Body of pancreas (tissue), 4 donors: ENCODE measurements at regions not wholly inside any gene's neighbourhood (a gene's known extent, or its start where the extent isn't known, plus 50 kb on each side); places are given as distances from the start of the nearest gene placed in this dataset.

Experiments used
- POLR2A ChIP-seq, 3 donors: fragments of 450-650 bp; IDR thresholded peaks; one replicate each; pipeline ENCODE4 v1.6.1; 2016; ENCODE audit warnings: antibody characterized with exemption in 3 of 3, mild to moderate bottlenecking in 2 of 3
- TF ChIP-seq, protein P1 (sequence below), 7 experiments: fragments of 450-650 bp in 4 of 7; fragments of 200-600 bp in 3 of 7; sonication (generic) in 3 of 7; IDR thresholded peaks; one replicate each; pipeline ENCODE4 v1.5.1; 2016 to 2019; ENCODE audit warnings: antibody characterized with exemption in 7 of 7

DNA sequence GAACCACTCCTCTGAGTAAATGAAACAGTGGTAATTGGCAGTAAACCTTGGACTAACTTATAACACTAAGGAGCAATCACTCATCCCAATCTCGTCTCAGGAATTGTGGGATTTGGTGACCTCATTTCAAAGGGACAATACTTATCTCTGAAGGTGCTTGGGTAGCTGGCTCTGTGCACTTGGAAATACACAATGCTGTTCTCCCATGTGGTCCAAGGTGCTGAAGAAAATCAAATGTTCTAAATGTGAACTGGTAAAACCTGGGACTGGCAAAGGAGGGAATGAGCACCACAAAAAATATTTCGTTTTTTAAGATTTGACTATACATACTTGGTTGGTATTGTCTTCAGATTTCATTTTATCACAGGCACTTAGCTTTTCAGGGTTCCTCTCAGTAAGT, 1193.0 kb downstream of the SORCS1 start:
- TF ChIP-seq POLR2A (IDR thresholded peaks at IDR 0.05), result no peak
- TF ChIP-seq, protein P1, sequence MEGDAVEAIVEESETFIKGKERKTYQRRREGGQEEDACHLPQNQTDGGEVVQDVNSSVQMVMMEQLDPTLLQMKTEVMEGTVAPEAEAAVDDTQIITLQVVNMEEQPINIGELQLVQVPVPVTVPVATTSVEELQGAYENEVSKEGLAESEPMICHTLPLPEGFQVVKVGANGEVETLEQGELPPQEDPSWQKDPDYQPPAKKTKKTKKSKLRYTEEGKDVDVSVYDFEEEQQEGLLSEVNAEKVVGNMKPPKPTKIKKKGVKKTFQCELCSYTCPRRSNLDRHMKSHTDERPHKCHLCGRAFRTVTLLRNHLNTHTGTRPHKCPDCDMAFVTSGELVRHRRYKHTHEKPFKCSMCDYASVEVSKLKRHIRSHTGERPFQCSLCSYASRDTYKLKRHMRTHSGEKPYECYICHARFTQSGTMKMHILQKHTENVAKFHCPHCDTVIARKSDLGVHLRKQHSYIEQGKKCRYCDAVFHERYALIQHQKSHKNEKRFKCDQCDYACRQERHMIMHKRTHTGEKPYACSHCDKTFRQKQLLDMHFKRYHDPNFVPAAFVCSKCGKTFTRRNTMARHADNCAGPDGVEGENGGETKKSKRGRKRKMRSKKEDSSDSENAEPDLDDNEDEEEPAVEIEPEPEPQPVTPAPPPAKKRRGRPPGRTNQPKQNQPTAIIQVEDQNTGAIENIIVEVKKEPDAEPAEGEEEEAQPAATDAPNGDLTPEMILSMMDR (IDR thresholded peaks at IDR 0.05), result no peak
